ENCODE measurements at regions not wholly inside any gene's neighbourhood (a gene's known extent, or its start where the extent isn't known, plus 50 kb on each side); places are given as distances from the start of the nearest gene placed in this dataset.

- TF ChIP-seq CTCF (IDR thresholded peaks at IDR 0.05; ENCODE audit: unreplicated experiment), result no peak
- no TSS peak for BruUV-seq (replicated peaks)
- peaks cover 56% of the 10 kb centered on the region for H3K4me1 Mint-ChIP-seq (ENCODE audit: insufficient read depth, unreplicated experiment)
- no peaks in the 10 kb centered on the region for H3K9me3 Mint-ChIP-seq (ENCODE audit: unreplicated experiment)
- intact Hi-C loops (cut with micrococcal nuclease), result loop anchor here (10.0 kb wide), 1 partner anchor 48 kb away; no protein-coding TSS in a partner anchor
- CTCF ChIA-PET, result interaction anchor here (0.7 to 1.6 kb wide), 5 partner anchors 9 to 613 kb away, joined by 3 to 8 read pairs (median 4); no protein-coding TSS in a partner anchor
- H3K36me3 Mint-ChIP-seq (ENCODE audit: insufficient read depth, unreplicated experiment), result no peaks in the 10 kb centered on the region
- no peak overlapping the region for H3K4me3 Mint-ChIP-seq (ENCODE audit: unreplicated experiment)
- DNase-seq (ENCODE audit: unreplicated experiment), result peak; percentile 58
- no peaks in the 10 kb centered on the region for H3K27me3 Mint-ChIP-seq (ENCODE audit: insufficient read depth, unreplicated experiment)
- H3K27ac Mint-ChIP-seq (ENCODE audit: low read depth, unreplicated experiment), result peak overlapping the region; percentile 69
- POLR2A ChIA-PET, result interaction anchor here (0.6 to 3.5 kb wide), 15 partner anchors 9 to 526 kb away, joined by 3 to 38 read pairs (median 4); partner anchors contain the start of gene ARHGAP5
These were observed 130.0 kb upstream of the ARHGAP5 start for GRCh38 chr14:31947076-31947475.

- Mint-ChIP-seq H3K4me1 (ENCODE audit: insufficient read depth, unreplicated experiment) (peaks cover 56% of the 10 kb centered on the region), H3K9me3 (ENCODE audit: unreplicated experiment) (no peaks in the 10 kb centered on the region), H3K27ac (ENCODE audit: low read depth, unreplicated experiment) (peak overlapping the region; percentile 5), H3K4me3 (ENCODE audit: unreplicated experiment) (no peak overlapping the region), H3K36me3 (ENCODE audit: insufficient read depth, unreplicated experiment) (no peaks in the 10 kb centered on the region), H3K27me3 (ENCODE audit: insufficient read depth, unreplicated experiment) (no peaks in the 10 kb centered on the region)
- ChIA-PET POLR2A (interaction anchor here (0.9 to 3.5 kb wide), 14 partner anchors 10 to 525 kb away, joined by 3 to 38 read pairs (median 6); partner anchors contain the start of gene ARHGAP5), CTCF (interaction anchor here (0.6 to 1.6 kb wide), 5 partner anchors 8 to 612 kb away, joined by 3 to 8 read pairs (median 4); no protein-coding TSS in a partner anchor)
- DNase-seq (ENCODE audit: unreplicated experiment), result no peak
- no TSS peak for BruUV-seq (replicated peaks)
- intact Hi-C loops (cut with micrococcal nuclease), result loop anchor here (10.0 kb wide), 1 partner anchor 47 kb away; no protein-coding TSS in a partner anchor
- TF ChIP-seq CTCF (IDR thresholded peaks at IDR 0.05; ENCODE audit: unreplicated experiment), result no peak
These were observed 129.2 kb upstream of the ARHGAP5 start for GRCh38 chr14:31947680-31948595.

- ChIA-PET POLR2A (interaction anchor here (0.8 to 3.0 kb wide), 15 partner anchors 9 to 523 kb away, joined by 3 to 25 read pairs (median 7); partner anchors contain the start of gene ARHGAP5), CTCF (no interaction called here)
- H3K36me3 Mint-ChIP-seq (ENCODE audit: insufficient read depth, unreplicated experiment), result no peaks in the 10 kb centered on the region
- no peaks in the 10 kb centered on the region for H3K9me3 Mint-ChIP-seq (ENCODE audit: unreplicated experiment)
- intact Hi-C loops (cut with micrococcal nuclease), result loop anchor here (10.0 kb wide), 1 partner anchor 45 kb away; no protein-coding TSS in a partner anchor
- BruUV-seq (replicated peaks), result no TSS peak
- H3K27me3 Mint-ChIP-seq (ENCODE audit: insufficient read depth, unreplicated experiment), result no peaks in the 10 kb centered on the region
- peak; percentile 69 for DNase-seq (ENCODE audit: unreplicated experiment)
- TF ChIP-seq CTCF (IDR thresholded peaks at IDR 0.05; ENCODE audit: unreplicated experiment), result no peak
- peak overlapping the region; percentile 37 for H3K27ac Mint-ChIP-seq (ENCODE audit: low read depth, unreplicated experiment)
- no peak overlapping the region for H3K4me3 Mint-ChIP-seq (ENCODE audit: unreplicated experiment)
- H3K4me1 Mint-ChIP-seq (ENCODE audit: insufficient read depth, unreplicated experiment), result peaks cover 53% of the 10 kb centered on the region
These were observed 127.4 kb upstream of the ARHGAP5 start for GRCh38 chr14:31949709-31950108.

- Mint-ChIP-seq H3K4me1 (ENCODE audit: insufficient read depth, unreplicated experiment) (peaks cover 49% of the 10 kb centered on the region), H3K9me3 (ENCODE audit: unreplicated experiment) (no peaks in the 10 kb centered on the region), H3K4me3 (ENCODE audit: unreplicated experiment) (no peak overlapping the region), H3K27ac (ENCODE audit: low read depth, unreplicated experiment) (peak overlapping the region; percentile 37), H3K36me3 (ENCODE audit: insufficient read depth, unreplicated experiment) (no peaks in the 10 kb centered on the region), H3K27me3 (ENCODE audit: insufficient read depth, unreplicated experiment) (no peaks in the 10 kb centered on the region)
- ChIA-PET CTCF (interaction anchor here (0.6 to 1.2 kb wide), 3 partner anchors 78 to 303 kb away, joined by 4 read pairs; no protein-coding TSS in a partner anchor), POLR2A (interaction anchor here (0.7 to 3.0 kb wide), 15 partner anchors 10 to 186 kb away, joined by 3 to 25 read pairs (median 7); partner anchors contain the start of gene ARHGAP5)
- intact Hi-C loops (cut with micrococcal nuclease), result no loop called here
- no peak for DNase-seq (ENCODE audit: unreplicated experiment)
- BruUV-seq (replicated peaks), result no TSS peak
- no peak for TF ChIP-seq CTCF (IDR thresholded peaks at IDR 0.05; ENCODE audit: unreplicated experiment)
These were observed 126.8 kb upstream of the ARHGAP5 start for GRCh38 chr14:31950331-31950730.

Measured in MCF 10A (cell line).